ENCODE measurements at regions not wholly inside any gene's neighbourhood (a gene's known extent, or its start where the extent isn't known, plus 50 kb on each side); places are given as distances from the start of the nearest gene placed in this dataset.

- H3K9me3 ChIP-seq (ENCODE audit: severe bottlenecking), result no peaks in the 10 kb centered on the region
- H3K27ac ChIP-seq, result no peak overlapping the region
- no peaks in the 10 kb centered on the region for H3K36me3 ChIP-seq
- TF ChIP-seq CTCF (IDR thresholded peaks at IDR 0.05; ENCODE audit: low read depth, low read length), result no peak
- no peak overlapping the region for H3K4me3 ChIP-seq (ENCODE audit: low read depth, low read length)
- H3K27me3 ChIP-seq (ENCODE audit: insufficient read depth, low read depth, severe bottlenecking), result no peaks in the 10 kb centered on the region
- DNase-seq, result no peak
Measured at GRCh38 chr2:41717839-41718238, 330.0 kb upstream of the PKDCC start.

GRCh38 chr2:41718705-41719104 is 329.1 kb upstream of the PKDCC start:
- Histone ChIP-seq H3K27ac (no peak overlapping the region), H3K9me3 (ENCODE audit: severe bottlenecking) (no peaks in the 10 kb centered on the region), H3K4me3 (ENCODE audit: low read depth, low read length) (no peak overlapping the region), H3K27me3 (ENCODE audit: insufficient read depth, low read depth, severe bottlenecking) (no peaks in the 10 kb centered on the region), H3K36me3 (no peaks in the 10 kb centered on the region)
- no peak for DNase-seq
- TF ChIP-seq CTCF (IDR thresholded peaks at IDR 0.05; ENCODE audit: low read depth, low read length), result no peak

- H3K36me3 ChIP-seq, result no peaks in the 10 kb centered on the region
- H3K27ac ChIP-seq, result no peak overlapping the region
- no peak for TF ChIP-seq CTCF (IDR thresholded peaks at IDR 0.05; ENCODE audit: low read depth, low read length)
- no peak overlapping the region for H3K4me3 ChIP-seq (ENCODE audit: low read depth, low read length)
- no peak for DNase-seq
- no peaks in the 10 kb centered on the region for H3K27me3 ChIP-seq (ENCODE audit: insufficient read depth, low read depth, severe bottlenecking)
- no peaks in the 10 kb centered on the region for H3K9me3 ChIP-seq (ENCODE audit: severe bottlenecking)
Measured at GRCh38 chr2:41719756-41720155, 328.1 kb upstream of the PKDCC start.

- no peaks in the 10 kb centered on the region for H3K36me3 ChIP-seq
- DNase-seq, result no peak
- no peak overlapping the region for H3K27ac ChIP-seq
- H3K9me3 ChIP-seq (ENCODE audit: severe bottlenecking), result no peaks in the 10 kb centered on the region
- H3K4me3 ChIP-seq (ENCODE audit: low read depth, low read length), result no peak overlapping the region
- H3K27me3 ChIP-seq (ENCODE audit: insufficient read depth, low read depth, severe bottlenecking), result no peaks in the 10 kb centered on the region
- no peak for TF ChIP-seq CTCF (IDR thresholded peaks at IDR 0.05; ENCODE audit: low read depth, low read length)
Measured at GRCh38 chr2:41720331-41721251, 327.2 kb upstream of the PKDCC start.

- no peak for DNase-seq
- Histone ChIP-seq H3K9me3 (ENCODE audit: severe bottlenecking) (no peaks in the 10 kb centered on the region), H3K27me3 (ENCODE audit: insufficient read depth, low read depth, severe bottlenecking) (no peaks in the 10 kb centered on the region), H3K27ac (no peak overlapping the region), H3K4me3 (ENCODE audit: low read depth, low read length) (peak overlapping the region; percentile 18), H3K36me3 (no peaks in the 10 kb centered on the region)
- no peak for TF ChIP-seq CTCF (IDR thresholded peaks at IDR 0.05; ENCODE audit: low read depth, low read length)
Measured at GRCh38 chr2:41722668-41723369, 325.0 kb upstream of the PKDCC start.
